Astrocyte (in vitro differentiated cells and primary cell): ENCODE measurements at regions not wholly inside any gene's neighbourhood (a gene's known extent, or its start where the extent isn't known, plus 50 kb on each side); places are given as distances from the start of the nearest gene placed in this dataset.

Experiments used
- EZH2 ChIP-seq: IDR thresholded peaks from 2 replicates; pipeline ENCODE4 v1.6.1; 2012; ENCODE audit warnings: mild to moderate bottlenecking, low read length, inconsistent platforms; ENCODE audit not compliant: insufficient read depth
- TF ChIP-seq, protein P1 (sequence below): IDR thresholded peaks from 2 replicates; pipeline ENCODE4 v1.5.1; 2011; ENCODE audit warnings: low read depth, mild to moderate bottlenecking, inconsistent platforms, low read length, moderate library complexity; ENCODE audit not compliant: insufficient read depth

- TF ChIP-seq, protein P1, sequence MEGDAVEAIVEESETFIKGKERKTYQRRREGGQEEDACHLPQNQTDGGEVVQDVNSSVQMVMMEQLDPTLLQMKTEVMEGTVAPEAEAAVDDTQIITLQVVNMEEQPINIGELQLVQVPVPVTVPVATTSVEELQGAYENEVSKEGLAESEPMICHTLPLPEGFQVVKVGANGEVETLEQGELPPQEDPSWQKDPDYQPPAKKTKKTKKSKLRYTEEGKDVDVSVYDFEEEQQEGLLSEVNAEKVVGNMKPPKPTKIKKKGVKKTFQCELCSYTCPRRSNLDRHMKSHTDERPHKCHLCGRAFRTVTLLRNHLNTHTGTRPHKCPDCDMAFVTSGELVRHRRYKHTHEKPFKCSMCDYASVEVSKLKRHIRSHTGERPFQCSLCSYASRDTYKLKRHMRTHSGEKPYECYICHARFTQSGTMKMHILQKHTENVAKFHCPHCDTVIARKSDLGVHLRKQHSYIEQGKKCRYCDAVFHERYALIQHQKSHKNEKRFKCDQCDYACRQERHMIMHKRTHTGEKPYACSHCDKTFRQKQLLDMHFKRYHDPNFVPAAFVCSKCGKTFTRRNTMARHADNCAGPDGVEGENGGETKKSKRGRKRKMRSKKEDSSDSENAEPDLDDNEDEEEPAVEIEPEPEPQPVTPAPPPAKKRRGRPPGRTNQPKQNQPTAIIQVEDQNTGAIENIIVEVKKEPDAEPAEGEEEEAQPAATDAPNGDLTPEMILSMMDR: no peak
- no peak for TF ChIP-seq EZH2
Observed at GRCh38 chr2:43161650-43162510, 64.5 kb downstream of the ZFP36L2 start.
